IMR-90 (cell line): ENCODE measurements at regions not wholly inside any gene's neighbourhood (a gene's known extent, or its start where the extent isn't known, plus 50 kb on each side); places are given as distances from the start of the nearest gene placed in this dataset.

Source experiments
- ATAC-seq: fragments of 200-7000 bp; cut with Tn5 transposase; 2 replicates; pipeline ENCODE4 v1.9.1; 2020; ENCODE audit warnings: low read depth, mild to moderate bottlenecking, moderate library complexity
- BruUV-seq: library from RNA; stranded (reverse); fragments of 400-500 nt; replicated peaks from 2 replicates; lab custom pipeline; 2021; lab: Mats Ljungman, UMichigan
- CTCF ChIA-PET: fragments of 300-600 bp; formaldehyde crosslinking; extraction: SDS; loops from one replicate; lab custom pipeline; 2021; ENCODE audit warnings: antibody characterized with exemption; lab: Yijun Ruan, JAX
- POLR2A ChIA-PET: fragments of 300-600 bp; sonication (Branson Sonifier 250); formaldehyde crosslinking; loops from one replicate; lab custom pipeline; 2022; ENCODE audit warnings: antibody characterized with exemption; ENCODE audit not compliant: unreplicated experiment; lab: Charles Lee
- DNase-seq: peaks from one replicate; pipeline ENCODE4 v3.0.0; 2013
- H2AFZ ChIP-seq: replicated peaks from 2 replicates; pipeline ENCODE3; 2013; ENCODE audit warnings: low read length, mild to moderate bottlenecking; ENCODE audit not compliant: poor library complexity
- H2AK5ac ChIP-seq: 2 replicates; pipeline ENCODE4 v1.6.1; 2013; ENCODE audit warnings: low read depth, low read length, inconsistent platforms
- H2AK9ac ChIP-seq: replicated peaks from 2 replicates; pipeline ENCODE3; 2013; ENCODE audit warnings: mild to moderate bottlenecking, low read depth, low read length, moderate library complexity; ENCODE audit not compliant: poor library complexity
- H2BK120ac ChIP-seq: 2 replicates; pipeline ENCODE4 v1.6.1; 2013; ENCODE audit warnings: low read depth, low read length, inconsistent platforms
- H2BK15ac ChIP-seq: 3 replicates; pipeline ENCODE4 v1.6.1; 2013; ENCODE audit warnings: low read depth, low read length, inconsistent platforms
- H2BK20ac ChIP-seq: 2 replicates; pipeline ENCODE4 v1.6.1; 2013; ENCODE audit warnings: low read depth, mild to moderate bottlenecking, inconsistent platforms, low read length, moderate library complexity
- H2BK5ac ChIP-seq: 2 replicates; pipeline ENCODE4 v1.6.1; 2013; ENCODE audit warnings: mild to moderate bottlenecking, low read depth, low read length, inconsistent platforms; ENCODE audit not compliant: poor library complexity, severe bottlenecking
- H3K14ac ChIP-seq: replicated peaks from 2 replicates; pipeline ENCODE4 v1.6.1; 2013; ENCODE audit warnings: low read depth, low read length, inconsistent platforms
- H3K18ac ChIP-seq: 2 replicates; pipeline ENCODE4 v1.6.1; 2013; ENCODE audit warnings: low read depth, low read length, control low read depth
- H3K23ac ChIP-seq: 2 replicates; pipeline ENCODE4 v1.6.1; 2013; ENCODE audit warnings: low read depth, low read length, inconsistent platforms
- H3K27ac ChIP-seq: 2 replicates; pipeline ENCODE4 v1.5.1; 2013; ENCODE audit warnings: mild to moderate bottlenecking, control low read depth, low read length; ENCODE audit not compliant: insufficient read depth
- H3K27me3 ChIP-seq: 2 replicates; pipeline ENCODE4 v1.6.1; 2013; ENCODE audit warnings: low read length; ENCODE audit not compliant: control insufficient read depth, insufficient read depth
- H3K36me3 ChIP-seq: 2 replicates; pipeline ENCODE4 v1.6.1; 2013; ENCODE audit warnings: low read length, mixed read lengths; ENCODE audit not compliant: control insufficient read depth, insufficient read depth
- H3K4ac ChIP-seq: 2 replicates; pipeline ENCODE4 v1.6.1; 2013; ENCODE audit warnings: low read depth, low read length, inconsistent platforms
- H3K4me1 ChIP-seq: 2 replicates; pipeline ENCODE4 v1.6.1; 2013; ENCODE audit warnings: low read length, mixed read lengths; ENCODE audit not compliant: control insufficient read depth, insufficient read depth
- H3K4me2 ChIP-seq: 2 replicates; pipeline ENCODE4 v1.6.1; 2013; ENCODE audit warnings: low read depth, mild to moderate bottlenecking, control low read depth, low read length, moderate library complexity
- H3K4me3 ChIP-seq: 2 replicates; pipeline ENCODE4 v1.5.1; 2013; ENCODE audit warnings: low read depth, mild to moderate bottlenecking, control low read depth, low read length, moderate library complexity; ENCODE audit not compliant: insufficient read depth
- H3K56ac ChIP-seq: 2 replicates; pipeline ENCODE4 v1.6.1; 2013; ENCODE audit warnings: low read length, inconsistent platforms; ENCODE audit not compliant: insufficient read depth; ENCODE audit errors: extremely low read depth
- H3K79me1 ChIP-seq, 2 experiments: 2 replicates each; pipeline ENCODE4 v1.6.1; 2013; ENCODE audit warnings: low read length in 2 of 2, inconsistent platforms in 1 of 2, low read depth in 1 of 2
- H3K9ac ChIP-seq: 2 replicates; pipeline ENCODE4 v1.6.1; 2013; ENCODE audit warnings: low read depth, low read length, control low read depth
- H3K9me1 ChIP-seq: 2 replicates; pipeline ENCODE4 v1.6.1; 2013; ENCODE audit warnings: low read length, inconsistent platforms; ENCODE audit not compliant: insufficient read depth
- H3K9me3 ChIP-seq: 2 replicates; pipeline ENCODE4 v1.6.1; 2013; ENCODE audit warnings: low read length; ENCODE audit not compliant: control insufficient read depth, insufficient read depth
- H4K20me1 ChIP-seq: 2 replicates; pipeline ENCODE4 v1.6.1; 2013; ENCODE audit warnings: low read length, inconsistent platforms; ENCODE audit not compliant: insufficient read depth
- H4K5ac ChIP-seq: 2 replicates; pipeline ENCODE4 v1.6.1; 2013; ENCODE audit warnings: mild to moderate bottlenecking, low read depth, low read length, control low read depth
- H4K8ac ChIP-seq, 2 experiments: 2 replicates each; pipeline ENCODE4 v1.6.1; 2013; ENCODE audit warnings: low read depth in 2 of 2, low read length in 2 of 2, control low read depth in 1 of 2, inconsistent platforms in 1 of 2
- H4K91ac ChIP-seq: 2 replicates; pipeline ENCODE4 v1.6.1; 2013; ENCODE audit warnings: low read depth, low read length, inconsistent platforms; ENCODE audit not compliant: insufficient read depth
- CEBPB ChIP-seq: IDR thresholded peaks from 2 replicates; pipeline ENCODE4 v1.6.1; 2012; ENCODE audit warnings: low read depth, low read length, improper control_type of control experiment
- CHD1 ChIP-seq: IDR thresholded peaks from 2 replicates; pipeline ENCODE4 v1.6.1; 2012; ENCODE audit warnings: low read depth, low read length, improper control_type of control experiment
- CTCF ChIP-seq: conservative IDR thresholded peaks from 2 replicates; pipeline ENCODE4 v1.5.1; 2012; ENCODE audit warnings: mild to moderate bottlenecking, low read depth, low read length, improper control_type of control experiment
- ELK1 ChIP-seq: fragments of 150-350 bp; IDR thresholded peaks from 2 replicates; pipeline ENCODE4 v1.6.1; 2016; ENCODE audit warnings: low read depth, mild to moderate bottlenecking, low read length, moderate library complexity, borderline replicate concordance
- FOS ChIP-seq: fragments of 150-350 bp; IDR thresholded peaks from 2 replicates; pipeline ENCODE4 v1.6.1; 2016; ENCODE audit warnings: low read depth, low read length
- MAZ ChIP-seq: IDR thresholded peaks from 2 replicates; pipeline ENCODE4 v1.6.1; 2012; ENCODE audit warnings: low read depth, mild to moderate bottlenecking, low read length, improper control_type of control experiment, moderate library complexity, borderline replicate concordance
- NFE2L2 ChIP-seq: fragments of 150-350 bp; IDR thresholded peaks from 2 replicates; pipeline ENCODE4 v1.6.1; 2016; ENCODE audit warnings: low read depth, mild to moderate bottlenecking, low read length
- RAD21 ChIP-seq: IDR thresholded peaks from 2 replicates; pipeline ENCODE4 v1.6.1; 2012; ENCODE audit warnings: low read length, improper control_type of control experiment
- RCOR1 ChIP-seq: IDR thresholded peaks from 2 replicates; pipeline ENCODE4 v1.6.1; 2012; ENCODE audit warnings: mild to moderate bottlenecking, low read length, improper control_type of control experiment; ENCODE audit not compliant: insufficient replicate concordance
- RFX5 ChIP-seq: IDR thresholded peaks from 2 replicates; pipeline ENCODE4 v1.8.0; 2012; ENCODE audit warnings: low read depth, mild to moderate bottlenecking, low read length, moderate library complexity
- SMC3 ChIP-seq: fragments of 150-350 bp; IDR thresholded peaks from 2 replicates; pipeline ENCODE4 v1.6.1; 2016; ENCODE audit warnings: low read depth, mild to moderate bottlenecking, antibody characterized with exemption, low read length, moderate library complexity
- USF2 ChIP-seq: fragments of 150-350 bp; IDR thresholded peaks from 2 replicates; pipeline ENCODE4 v1.6.1; 2017; ENCODE audit warnings: mild to moderate bottlenecking, antibody characterized with exemption, low read length, low read depth
- WGBS, 2 experiments: methylation state at CpG; one replicate each; pipeline versions ENCODE4 v1.1.5 to v1.1.7; 2013; ENCODE audit warnings: missing lambda C conversion rate in 2 of 2; ENCODE audit not compliant: insufficient read length in 1 of 2; ENCODE audit errors: extremely low coverage in 2 of 2; 5-methylcytosine and 5-hydroxymethylcytosine counted together
- dilution Hi-C: fragments of 300-500 bp; cut with HindIII; formaldehyde crosslinking; loops from one replicate; pipeline ENCODE4 v1.14.3; 2018; ENCODE audit warnings: low sequenced_read_pairs; ENCODE audit not compliant: unreplicated experiment
- in situ Hi-C: fragments of 300-500 bp; cut with MboI; formaldehyde crosslinking; loops from 3 replicates; pipeline ENCODE4 v1.14.3; 2019; ENCODE audit warnings: low sequenced_read_pairs, inconsistent platforms, mixed read lengths
- intact Hi-C: fragments of 100-400 bp; cut with micrococcal nuclease; formaldehyde crosslinking; loops from 2 replicates; pipeline ENCODE4 v1.10.0; 2022

GRCh38 chr2:121073320-121074210 is 211.4 kb downstream of the TFCP2L1 start:
- Histone ChIP-seq H3K4ac (0 out of 2 replicates have a peak overlapping the region, but pooled peaks have one; percentile 24), H3K36me3 (no peaks in the 10 kb centered on the region), H3K4me1 (no peaks in the 10 kb centered on the region; the same call in 1 of the 2 replicates), H2AK9ac (no peak overlapping the region), H4K20me1 (peaks cover 5% of the 10 kb centered on the region; the same call in 1 of the 2 replicates), H4K5ac (no peak overlapping the region), H4K8ac (no peak overlapping the region), H3K27me3 (peaks cover 22% of the 10 kb centered on the region), H3K56ac (no peak overlapping the region), H2BK5ac (peak overlapping the region; percentile 78), H2BK20ac (no peak overlapping the region), H2BK120ac (no peak overlapping the region; the same call in 1 of the 2 replicates), H2BK15ac (no peak overlapping the region), H2AK5ac (peak overlapping the region; percentile 10), H3K9me1 (no peaks in the 10 kb centered on the region), H2AFZ (peak overlapping the region; percentile 32), H3K27ac (no peak overlapping the region), H3K79me1 (no peaks in the 10 kb centered on the region), H3K14ac (no peak overlapping the region; the same call in 1 of the 2 replicates), H3K18ac (no peak overlapping the region), H3K4me2 (no peak overlapping the region), H3K23ac (no peak overlapping the region; the same call in 1 of the 2 replicates), H3K9ac (no peak overlapping the region), H3K4me3 (no peak overlapping the region), H4K91ac (no peak overlapping the region; the same call in 1 of the 2 replicates), H3K9me3 (no peaks in the 10 kb centered on the region)
- dilution Hi-C loops: no loop called here
- intact Hi-C loops: no loop called here
- no peak for TF ChIP-seq NFE2L2
- TF ChIP-seq USF2: no peak
- TF ChIP-seq SMC3: no peak
- no peak for TF ChIP-seq RFX5
- TF ChIP-seq ELK1: no peak
- TF ChIP-seq FOS: no peak
- no peak for TF ChIP-seq CTCF
- TF ChIP-seq CHD1: no peak
- no peak for TF ChIP-seq MAZ
- no peak for TF ChIP-seq RAD21
- TF ChIP-seq CEBPB: no peak
- no peak for TF ChIP-seq RCOR1
- ATAC-seq (no peak), DNase-seq (no peak)
- WGBS, 2 experiments: 100% methylated on average over 5 of the region's 26 CpGs; no CpG with 5 or more reads in 1 of the 2 experiments
- ChIA-PET POLR2A (interaction anchor here (0.6 to 1.1 kb wide), 2 partner anchors 237 to 378 kb away, joined by 3 to 12 read pairs; no protein-coding TSS in a partner anchor), CTCF (no interaction called here)
- no TSS peak for BruUV-seq
- in situ Hi-C loops: loop anchor here (5.0 to 10.0 kb wide), 2 partner anchors 376 to 729 kb away; partner anchors contain the start of gene INHBB
